NB4 (cell line): ENCODE measurements at regions not wholly inside any gene's neighbourhood (a gene's known extent, or its start where the extent isn't known, plus 50 kb on each side); places are given as distances from the start of the nearest gene placed in this dataset.

Experiments used
- POLR2A ChIP-seq: IDR thresholded peaks from 2 replicates; pipeline ENCODE4 v1.6.1; 2011; ENCODE audit warnings: mild to moderate bottlenecking; ENCODE audit not compliant: insufficient read length; ENCODE audit errors: extremely low read depth
- TF ChIP-seq, protein P1 (sequence below): IDR thresholded peaks from one replicate; pipeline ENCODE4 v1.5.1; 2012; ENCODE audit warnings: low read depth, low read length

GRCh38 chr4:105050896-105051295 is 95.8 kb upstream of the TET2 start:
- TF ChIP-seq POLR2A: no peak
- TF ChIP-seq, protein P1, sequence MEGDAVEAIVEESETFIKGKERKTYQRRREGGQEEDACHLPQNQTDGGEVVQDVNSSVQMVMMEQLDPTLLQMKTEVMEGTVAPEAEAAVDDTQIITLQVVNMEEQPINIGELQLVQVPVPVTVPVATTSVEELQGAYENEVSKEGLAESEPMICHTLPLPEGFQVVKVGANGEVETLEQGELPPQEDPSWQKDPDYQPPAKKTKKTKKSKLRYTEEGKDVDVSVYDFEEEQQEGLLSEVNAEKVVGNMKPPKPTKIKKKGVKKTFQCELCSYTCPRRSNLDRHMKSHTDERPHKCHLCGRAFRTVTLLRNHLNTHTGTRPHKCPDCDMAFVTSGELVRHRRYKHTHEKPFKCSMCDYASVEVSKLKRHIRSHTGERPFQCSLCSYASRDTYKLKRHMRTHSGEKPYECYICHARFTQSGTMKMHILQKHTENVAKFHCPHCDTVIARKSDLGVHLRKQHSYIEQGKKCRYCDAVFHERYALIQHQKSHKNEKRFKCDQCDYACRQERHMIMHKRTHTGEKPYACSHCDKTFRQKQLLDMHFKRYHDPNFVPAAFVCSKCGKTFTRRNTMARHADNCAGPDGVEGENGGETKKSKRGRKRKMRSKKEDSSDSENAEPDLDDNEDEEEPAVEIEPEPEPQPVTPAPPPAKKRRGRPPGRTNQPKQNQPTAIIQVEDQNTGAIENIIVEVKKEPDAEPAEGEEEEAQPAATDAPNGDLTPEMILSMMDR: no peak
